ENCODE measurements at regions not wholly inside any gene's neighbourhood (a gene's known extent, or its start where the extent isn't known, plus 50 kb on each side); places are given as distances from the start of the nearest gene placed in this dataset.
"Not testable (repeated sequence)": the region's sequence is repeated elsewhere in the genome, so short reads cannot be mapped to it uniquely, and the experiment has no call there.

GRCh38 chr7:118916120-118916519, 691.6 kb downstream of the ANKRD7 start:
- WGBS, 2 donors: 78 to 95% methylated on average over 3 of the region's 3 CpGs
- H3K27ac ChIP-seq (ENCODE audit: low read depth in 1 of 2, low read length in 2 of 2); intact Hi-C loops (cut with DNase I); H3K4me3 ChIP-seq (ENCODE audit: low read length in 2 of 2); H3K9me3 ChIP-seq (ENCODE audit: control insufficient read depth, low read length); H3K36me3 ChIP-seq (ENCODE audit: control insufficient read depth in 1 of 2, insufficient read depth in 2 of 2, low read length in 1 of 2); H3K4me1 ChIP-seq (ENCODE audit: control insufficient read depth in 1 of 2, insufficient read depth in 2 of 2, low read length in 2 of 2); ATAC-seq (ENCODE audit: low FRiP score); DNase-seq; H3K27me3 ChIP-seq (ENCODE audit: control insufficient read depth in 1 of 2, insufficient read depth in 2 of 2, low read length in 1 of 2): not testable (repeated sequence)

GRCh38 chr7:118918556-118918955, 694.1 kb downstream of the ANKRD7 start:
- WGBS, 2 donors: 66 to 71% methylated on average over 2 of the region's 2 CpGs
- Histone ChIP-seq H3K27ac (ENCODE audit: low read depth in 1 of 2, low read length in 2 of 2) (no peak overlapping the region), H3K36me3 (ENCODE audit: control insufficient read depth in 1 of 2, insufficient read depth in 2 of 2, low read length in 1 of 2) (no peaks in the 10 kb centered on the region), H3K4me3 (ENCODE audit: low read length in 2 of 2) (no peak overlapping the region), H3K27me3 (ENCODE audit: control insufficient read depth in 1 of 2, insufficient read depth in 2 of 2, low read length in 1 of 2) (no peaks in the 10 kb centered on the region), H3K9me3 (ENCODE audit: control insufficient read depth, low read length) (no peaks in the 10 kb centered on the region), H3K4me1 (ENCODE audit: control insufficient read depth in 1 of 2, insufficient read depth in 2 of 2, low read length in 2 of 2) (no peaks in the 10 kb centered on the region)
- intact Hi-C loops (cut with DNase I): loop anchor here in 1 of 2 donors (2.0 kb wide), 1 partner anchor 256 kb away; no protein-coding TSS in a partner anchor
- DNase-seq (no peak), ATAC-seq (ENCODE audit: low FRiP score) (no peak)

GRCh38 chr7:118938845-118939244, 714.3 kb downstream of the ANKRD7 start:
- no peak for DNase-seq
- intact Hi-C loops (cut with DNase I): no loop called here
- Histone ChIP-seq H3K27ac (ENCODE audit: low read depth in 1 of 2, low read length in 2 of 2) (no peak overlapping the region), H3K9me3 (ENCODE audit: control insufficient read depth, low read length) (no peaks in the 10 kb centered on the region), H3K36me3 (ENCODE audit: control insufficient read depth in 1 of 2, insufficient read depth in 2 of 2, low read length in 1 of 2) (no peaks in the 10 kb centered on the region), H3K4me1 (ENCODE audit: control insufficient read depth in 1 of 2, insufficient read depth in 2 of 2, low read length in 2 of 2) (no peaks in the 10 kb centered on the region), H3K27me3 (ENCODE audit: control insufficient read depth in 1 of 2, insufficient read depth in 2 of 2, low read length in 1 of 2) (no peaks in the 10 kb centered on the region), H3K4me3 (ENCODE audit: low read length in 2 of 2) (no peak overlapping the region)
- ATAC-seq (ENCODE audit: low FRiP score): no peak
- 85 to 95% methylated on average over 1 of the region's 1 CpG for WGBS, 2 donors

GRCh38 chr7:118944271-118944670, 719.8 kb downstream of the ANKRD7 start:
- intact Hi-C loops (cut with DNase I): no loop called here
- DNase-seq: no peak
- Histone ChIP-seq H3K9me3 (ENCODE audit: control insufficient read depth, low read length) (no peaks in the 10 kb centered on the region), H3K36me3 (ENCODE audit: control insufficient read depth in 1 of 2, insufficient read depth in 2 of 2, low read length in 1 of 2) (no peaks in the 10 kb centered on the region), H3K4me3 (ENCODE audit: low read length in 2 of 2) (no peak overlapping the region), H3K27ac (ENCODE audit: low read depth in 1 of 2, low read length in 2 of 2) (no peak overlapping the region), H3K27me3 (ENCODE audit: control insufficient read depth in 1 of 2, insufficient read depth in 2 of 2, low read length in 1 of 2) (no peaks in the 10 kb centered on the region), H3K4me1 (ENCODE audit: control insufficient read depth in 1 of 2, insufficient read depth in 2 of 2, low read length in 2 of 2) (no peaks in the 10 kb centered on the region)
- ATAC-seq (ENCODE audit: low FRiP score): no peak
- WGBS, 2 donors: 87 to 89% methylated on average over 5 of the region's 5 CpGs

- 88 to 90% methylated on average over 13 of the region's 13 CpGs for WGBS, 2 donors
- DNase-seq (no peak), ATAC-seq (ENCODE audit: low FRiP score) (no peak)
- intact Hi-C loops (cut with DNase I): no loop called here
- Histone ChIP-seq H3K36me3 (ENCODE audit: control insufficient read depth in 1 of 2, insufficient read depth in 2 of 2, low read length in 1 of 2) (no peaks in the 10 kb centered on the region), H3K9me3 (ENCODE audit: control insufficient read depth, low read length) (no peaks in the 10 kb centered on the region), H3K27ac (ENCODE audit: low read depth in 1 of 2, low read length in 2 of 2) (no peak overlapping the region), H3K4me1 (ENCODE audit: control insufficient read depth in 1 of 2, insufficient read depth in 2 of 2, low read length in 2 of 2) (no peaks in the 10 kb centered on the region), H3K4me3 (ENCODE audit: low read length in 2 of 2) (no peak overlapping the region), H3K27me3 (ENCODE audit: control insufficient read depth in 1 of 2, insufficient read depth in 2 of 2, low read length in 1 of 2) (no peaks in the 10 kb centered on the region)
Measured at GRCh38 chr7:118945911-118946682, 721.6 kb downstream of the ANKRD7 start.

GRCh38 chr7:118948508-118948907, 724.0 kb downstream of the ANKRD7 start:
- Histone ChIP-seq H3K27ac (ENCODE audit: low read depth in 1 of 2, low read length in 2 of 2) (no peak overlapping the region), H3K4me3 (ENCODE audit: low read length in 2 of 2) (no peak overlapping the region), H3K9me3 (ENCODE audit: control insufficient read depth, low read length) (no peaks in the 10 kb centered on the region), H3K36me3 (ENCODE audit: control insufficient read depth in 1 of 2, insufficient read depth in 2 of 2, low read length in 1 of 2) (no peaks in the 10 kb centered on the region), H3K4me1 (ENCODE audit: control insufficient read depth in 1 of 2, insufficient read depth in 2 of 2, low read length in 2 of 2) (no peaks in the 10 kb centered on the region), H3K27me3 (ENCODE audit: control insufficient read depth in 1 of 2, insufficient read depth in 2 of 2, low read length in 1 of 2) (peaks cover 0 to 2% of the 10 kb centered on the region in 2 donors)
- intact Hi-C loops (cut with DNase I): no loop called here
- no peak for ATAC-seq (ENCODE audit: low FRiP score)
- no peak for DNase-seq

GRCh38 chr7:118949031-118949430, 724.5 kb downstream of the ANKRD7 start:
- Histone ChIP-seq H3K27ac (ENCODE audit: low read depth in 1 of 2, low read length in 2 of 2) (no peak overlapping the region), H3K9me3 (ENCODE audit: control insufficient read depth, low read length) (no peaks in the 10 kb centered on the region), H3K4me3 (ENCODE audit: low read length in 2 of 2) (no peak overlapping the region), H3K4me1 (ENCODE audit: control insufficient read depth in 1 of 2, insufficient read depth in 2 of 2, low read length in 2 of 2) (no peaks in the 10 kb centered on the region), H3K36me3 (ENCODE audit: control insufficient read depth in 1 of 2, insufficient read depth in 2 of 2, low read length in 1 of 2) (no peaks in the 10 kb centered on the region), H3K27me3 (ENCODE audit: control insufficient read depth in 1 of 2, insufficient read depth in 2 of 2, low read length in 1 of 2) (peaks cover 0 to 2% of the 10 kb centered on the region in 2 donors)
- ATAC-seq (ENCODE audit: low FRiP score) (no peak), DNase-seq (no peak)
- 63 to 73% methylated on average over 1 of the region's 1 CpG for WGBS, 2 donors
- intact Hi-C loops (cut with DNase I): no loop called here

GRCh38 chr7:118956285-118956684, 731.8 kb downstream of the ANKRD7 start:
- H3K4me3 ChIP-seq (ENCODE audit: low read length in 2 of 2); H3K9me3 ChIP-seq (ENCODE audit: control insufficient read depth, low read length); intact Hi-C loops (cut with DNase I); ATAC-seq (ENCODE audit: low FRiP score); DNase-seq; H3K4me1 ChIP-seq (ENCODE audit: control insufficient read depth in 1 of 2, insufficient read depth in 2 of 2, low read length in 2 of 2); H3K27ac ChIP-seq (ENCODE audit: low read depth in 1 of 2, low read length in 2 of 2); H3K27me3 ChIP-seq (ENCODE audit: control insufficient read depth in 1 of 2, insufficient read depth in 2 of 2, low read length in 1 of 2); H3K36me3 ChIP-seq (ENCODE audit: control insufficient read depth in 1 of 2, insufficient read depth in 2 of 2, low read length in 1 of 2): not testable (repeated sequence)
- WGBS, 2 donors: 28% methylated on average over 2 of the region's 2 CpGs

GRCh38 chr7:118969370-118969769, 744.9 kb downstream of the ANKRD7 start:
- no peaks in the 10 kb centered on the region for H3K9me3 ChIP-seq (ENCODE audit: control insufficient read depth, low read length)
- WGBS, 2 donors: 56 to 72% methylated on average over 1 of the region's 1 CpG
- H3K36me3 ChIP-seq (ENCODE audit: control insufficient read depth in 1 of 2, insufficient read depth in 2 of 2, low read length in 1 of 2): no peaks in the 10 kb centered on the region
- no peak for DNase-seq
- intact Hi-C loops (cut with DNase I): no loop called here
- H3K27ac ChIP-seq (ENCODE audit: low read depth in 1 of 2, low read length in 2 of 2): no peak overlapping the region
- H3K4me1 ChIP-seq (ENCODE audit: control insufficient read depth in 1 of 2, insufficient read depth in 2 of 2, low read length in 2 of 2): no peaks in the 10 kb centered on the region
- H3K27me3 ChIP-seq (ENCODE audit: control insufficient read depth in 1 of 2, insufficient read depth in 2 of 2, low read length in 1 of 2): no peaks in the 10 kb centered on the region
- H3K4me3 ChIP-seq (ENCODE audit: low read length in 2 of 2): no peak overlapping the region
- no peak for ATAC-seq (ENCODE audit: low FRiP score)

Data from aorta (tissue), 5 donors.